Stimulated activated CD8-positive, alpha-beta memory T cell treated with anti-CD3 and anti-CD28 coated beads, Interleukin-4, amount 100 ng/mL, for 48 hours (primary cell): ENCODE measurements at regions not wholly inside any gene's neighbourhood (a gene's known extent, or its start where the extent isn't known, plus 50 kb on each side); places are given as distances from the start of the nearest gene placed in this dataset.
"Not testable (repeated sequence)": the region's sequence is repeated elsewhere in the genome, so short reads cannot be mapped to it uniquely, and the experiment has no call there.

ENCODE experiments used
- DNase-seq: peaks from one replicate; pipeline ENCODE4 v3.0.0-alpha.2; 2020

- DNase-seq = not testable (repeated sequence)
These were observed 607.0 kb downstream of the LMO7 start for GRCh38 chr13:76243120-76243519.

GRCh38 chr13:76239031-76239680, 603.0 kb downstream of the LMO7 start:
- no peak for DNase-seq

- DNase-seq = no peak
These were observed 595.5 kb downstream of the LMO7 start for GRCh38 chr13:76231522-76232167.

DNA sequence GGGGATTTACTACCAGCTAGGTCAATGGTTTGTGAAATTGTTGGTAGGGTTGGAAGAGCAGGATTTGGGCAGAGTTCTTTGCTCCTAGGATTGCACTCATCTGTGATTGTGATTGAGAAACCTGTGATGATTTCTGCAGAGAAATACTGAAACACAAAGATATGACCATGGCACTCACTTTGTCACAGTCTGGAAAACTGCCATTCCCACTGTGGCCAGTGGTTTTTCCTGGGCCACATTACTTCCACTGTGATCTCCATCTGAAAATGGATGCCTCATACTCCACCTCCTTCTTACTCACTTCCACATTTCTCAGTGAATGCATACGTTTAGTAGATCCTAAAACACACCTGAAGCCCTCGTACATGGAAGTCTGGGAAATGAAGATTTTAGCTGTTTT, 593.2 kb downstream of the LMO7 start:
- no peak for DNase-seq

- no peak for DNase-seq
These were observed 590.8 kb downstream of the LMO7 start for GRCh38 chr13:76226941-76227340.

GRCh38 chr13:76225815-76226489, 589.8 kb downstream of the LMO7 start:
- no peak for DNase-seq

- no peak for DNase-seq
These were observed 587.9 kb downstream of the LMO7 start for GRCh38 chr13:76223999-76224398.

DNA sequence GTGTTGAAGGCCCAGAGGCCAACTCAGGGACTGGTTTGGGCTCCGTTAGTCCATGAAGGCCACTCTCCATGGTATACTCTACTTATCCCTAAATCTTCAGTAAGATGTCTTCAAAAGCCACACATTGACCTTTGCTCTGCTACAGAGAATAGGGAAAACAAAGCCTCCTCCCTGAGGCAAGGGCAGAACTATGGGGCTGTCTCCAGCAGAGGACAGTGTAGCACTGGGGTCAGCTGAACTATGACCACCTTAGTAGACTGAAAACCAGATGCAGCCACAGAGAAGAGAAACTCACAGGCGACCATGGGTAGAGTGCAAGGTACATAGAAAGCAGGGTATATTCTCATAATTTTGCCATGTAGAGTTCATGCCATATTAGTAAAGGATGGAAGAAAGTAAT, 587.4 kb downstream of the LMO7 start:
- DNase-seq = no peak

DNA sequence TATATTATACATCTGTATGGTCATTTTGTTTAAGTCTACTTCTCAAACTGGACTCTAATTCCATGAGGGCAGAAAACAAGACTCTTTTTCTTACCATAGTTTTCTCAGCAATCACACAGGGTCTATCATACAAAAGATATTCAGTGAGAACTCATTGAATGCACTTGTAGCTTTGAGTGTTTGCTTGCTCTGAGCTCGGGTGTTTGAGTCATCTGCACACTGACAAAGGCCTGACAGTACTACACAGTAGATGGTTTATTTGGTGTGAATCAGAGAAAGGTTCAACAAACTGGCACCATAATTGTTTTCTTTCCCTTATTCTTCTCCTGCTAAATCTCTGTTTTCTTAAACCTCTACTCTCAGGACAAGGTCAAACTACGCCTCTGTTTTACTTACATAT, 586.4 kb downstream of the LMO7 start:
- no peak for DNase-seq

DNA sequence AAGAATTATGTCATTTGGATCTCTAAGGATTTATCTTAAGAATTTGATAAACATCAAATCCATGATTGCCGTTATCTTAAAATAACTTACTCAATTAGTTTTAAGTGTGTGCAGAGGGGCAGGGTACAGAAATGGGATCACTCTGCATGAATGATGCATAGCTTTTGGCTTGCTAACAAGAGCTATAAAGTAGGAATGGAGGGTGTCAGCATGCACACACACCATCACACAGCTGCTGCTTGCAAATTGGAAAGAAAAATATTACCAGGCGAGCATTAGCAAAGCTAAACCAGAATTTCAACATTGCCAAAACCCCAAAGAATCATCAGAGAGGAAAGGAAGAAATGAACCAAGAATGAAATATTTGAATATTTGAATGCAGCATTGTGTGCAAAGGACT, 580.6 kb downstream of the LMO7 start:
- DNase-seq = no peak

DNA sequence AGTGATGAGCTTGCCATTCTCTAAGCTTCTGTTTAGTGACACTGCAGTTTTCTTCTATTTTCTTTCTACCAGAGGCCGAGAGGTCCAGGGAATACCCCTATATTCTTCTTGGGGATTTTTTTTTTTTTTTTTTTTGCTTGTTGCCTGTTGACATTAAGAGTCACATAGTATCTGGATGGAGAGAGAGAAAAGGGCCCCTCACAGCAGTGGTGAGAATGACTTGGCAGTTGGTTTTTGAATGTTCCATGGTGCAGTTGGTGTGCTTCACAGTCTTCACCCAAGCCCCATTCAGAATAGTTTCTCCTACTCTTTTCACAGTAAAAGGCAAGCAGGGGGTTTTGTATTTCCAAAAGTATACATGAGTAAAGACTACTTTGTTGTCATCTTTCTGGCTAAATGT, 577.9 kb downstream of the LMO7 start:
- DNase-seq = no peak

DNA sequence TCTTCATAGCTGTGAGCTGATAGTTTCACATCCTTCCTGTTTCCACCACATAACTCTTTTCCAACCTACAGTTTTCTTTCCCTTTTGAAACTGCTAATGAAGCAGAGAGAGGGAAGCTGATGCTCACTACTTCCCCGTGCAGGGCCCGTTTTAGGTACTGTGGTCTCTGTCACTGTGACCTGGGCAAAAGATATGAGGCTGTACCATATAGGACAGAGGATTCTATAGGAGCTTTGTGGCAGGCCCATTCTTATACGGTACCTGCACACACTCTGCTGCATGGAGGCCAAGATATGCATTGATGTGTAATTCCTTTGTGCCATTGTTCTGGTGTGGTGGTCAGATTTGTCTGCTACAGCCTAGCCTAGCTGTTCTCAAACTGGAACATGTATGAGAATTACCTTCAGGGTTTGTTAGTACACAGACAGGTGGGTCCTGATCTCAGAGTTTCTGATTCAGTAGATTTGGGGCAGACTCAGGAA, 577.3 kb downstream of the LMO7 start:
- DNase-seq = no peak

DNA sequence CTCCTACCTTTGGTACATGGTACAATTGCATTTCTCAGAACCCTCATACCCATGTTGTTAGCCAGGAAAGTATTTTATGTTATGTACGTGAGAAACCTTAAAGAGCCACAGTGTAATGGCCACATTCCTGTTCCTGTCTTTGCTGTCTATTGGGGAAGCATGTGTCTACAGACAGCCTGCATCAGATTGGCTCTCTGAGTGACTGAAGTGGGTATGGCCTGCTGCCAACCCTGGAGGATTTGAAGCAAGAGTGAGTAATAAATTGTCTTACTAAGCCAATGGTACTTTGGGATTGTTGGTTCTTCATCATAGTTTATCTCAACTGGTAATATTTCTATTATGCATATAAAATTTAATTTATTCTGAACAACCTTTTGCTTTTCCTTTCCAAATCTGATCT, 574.1 kb downstream of the LMO7 start:
- DNase-seq = no peak

GRCh38 chr13:76198568-76199163, 562.5 kb downstream of the LMO7 start:
- no peak for DNase-seq

- DNase-seq = no peak
These were observed 553.9 kb downstream of the LMO7 start for GRCh38 chr13:76189882-76190519.

DNA sequence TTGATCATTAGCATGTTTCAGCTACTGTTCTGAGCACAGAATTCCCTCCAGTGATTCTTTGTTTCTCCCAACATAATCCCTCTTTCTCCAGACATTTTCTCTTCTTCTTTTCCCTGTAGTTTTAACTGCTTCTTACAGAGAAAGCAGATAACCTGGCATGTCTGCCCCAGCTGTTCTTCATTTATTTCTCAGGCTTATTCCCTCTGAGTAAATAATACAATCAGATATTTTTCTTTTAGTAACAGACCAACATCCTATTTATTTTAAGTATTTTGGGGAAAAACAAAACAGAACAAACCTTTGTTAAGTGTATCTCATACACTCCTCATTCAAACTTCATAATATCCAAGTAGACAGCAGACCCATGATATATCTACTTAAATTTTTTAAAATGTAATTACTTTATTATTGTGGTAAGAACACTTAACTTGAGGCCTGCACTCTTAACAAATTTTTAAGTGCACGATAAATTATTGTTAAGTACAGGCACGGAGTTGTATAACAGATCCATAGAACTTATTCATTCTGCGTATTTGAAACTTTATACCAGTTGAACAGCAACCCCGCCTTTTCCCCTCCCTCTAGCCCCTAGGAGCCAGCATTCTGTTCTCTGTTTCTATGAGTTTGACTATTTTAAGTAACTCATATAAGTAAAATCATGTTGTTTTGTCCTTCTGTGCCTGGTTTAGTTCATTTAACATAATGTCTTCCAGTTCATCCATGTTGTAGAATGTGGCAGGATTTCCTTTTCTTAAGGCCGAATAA, 540.0 kb downstream of the LMO7 start:
- no peak for DNase-seq

- DNase-seq = no peak
These were observed 532.5 kb downstream of the LMO7 start for GRCh38 chr13:76168661-76169060.

DNA sequence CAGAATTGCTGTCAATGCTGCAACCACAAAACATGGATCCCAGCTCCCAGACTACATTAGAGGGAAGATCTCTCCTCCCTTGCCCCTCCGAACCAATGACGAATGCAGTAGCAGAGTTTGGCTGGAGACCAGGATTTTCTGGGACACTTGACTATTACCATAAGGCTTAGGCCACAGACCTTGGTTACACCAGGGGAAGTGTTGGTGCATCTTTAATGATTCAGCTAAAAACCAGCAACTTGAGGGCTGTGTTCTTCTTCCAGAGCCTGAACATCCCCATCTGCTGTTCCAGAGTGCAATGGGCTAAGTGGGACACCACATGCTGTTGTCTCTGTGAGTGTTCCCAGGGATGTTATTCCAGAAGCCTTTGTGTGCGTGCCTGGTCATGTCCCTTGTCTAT, 528.2 kb downstream of the LMO7 start:
- no peak for DNase-seq

DNA sequence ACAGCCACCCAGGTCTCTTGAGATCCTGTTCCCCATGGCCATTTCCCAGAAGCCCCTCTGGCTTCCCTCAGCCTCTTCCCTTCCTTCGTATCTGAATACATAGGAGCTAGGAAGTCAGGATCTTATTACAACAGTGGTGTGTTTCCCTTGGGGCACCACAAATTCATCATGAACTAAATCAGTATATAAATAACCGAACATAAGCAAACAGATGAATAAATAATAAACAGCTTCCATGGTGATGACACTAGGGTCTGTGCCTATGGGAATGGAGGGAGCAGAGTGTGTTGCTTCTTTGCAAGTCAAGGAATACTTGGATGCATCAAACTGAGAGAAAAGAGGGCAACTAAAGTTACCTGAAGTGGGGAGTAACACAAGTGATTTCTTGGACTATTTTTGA, 527.6 kb downstream of the LMO7 start:
- DNase-seq = no peak

DNA sequence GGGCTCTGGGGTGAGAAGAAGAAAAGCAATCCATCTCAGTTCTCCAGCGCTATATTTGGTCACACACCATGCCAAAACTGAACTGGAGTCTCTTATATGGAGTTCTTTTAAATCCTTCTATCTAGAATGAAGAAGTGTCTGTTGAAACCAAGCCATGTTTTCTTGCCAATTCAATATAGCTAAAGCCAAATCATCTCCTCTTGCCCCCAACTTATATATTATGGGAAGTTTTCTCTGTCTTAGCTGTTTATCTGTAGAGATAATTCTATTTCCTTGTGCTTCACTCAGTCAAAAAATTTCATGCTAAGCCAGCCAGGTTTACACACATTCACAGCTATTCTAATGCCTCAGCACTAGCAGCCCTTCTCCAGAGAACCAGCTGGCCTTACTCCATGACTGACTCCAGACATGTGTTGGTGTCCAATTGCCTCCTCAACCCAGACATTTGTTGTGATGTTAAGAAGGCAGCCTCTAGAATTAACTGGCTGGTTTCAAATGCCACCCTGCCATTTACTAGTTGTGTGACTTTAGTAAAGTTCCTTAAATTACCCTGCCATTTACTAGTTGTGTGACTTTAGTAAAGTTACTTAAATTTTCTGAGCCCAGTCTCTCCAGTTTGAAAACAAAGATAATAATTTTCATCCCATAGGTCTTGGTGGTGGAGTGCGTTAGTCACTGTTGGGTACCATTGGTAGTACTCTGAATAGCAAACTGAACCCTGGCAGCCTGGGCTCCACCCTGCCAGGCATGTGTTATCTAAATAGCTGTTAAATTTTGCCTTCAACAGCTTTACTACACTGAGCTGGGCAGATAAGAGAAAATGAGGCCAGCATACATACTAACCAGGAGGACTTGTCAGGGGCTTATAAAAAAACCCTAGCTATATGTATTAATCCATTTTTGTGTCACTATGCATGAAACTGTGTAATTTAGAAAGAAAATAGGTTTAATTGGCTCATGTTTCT, 525.1 kb downstream of the LMO7 start:
- DNase-seq = no peak

DNA sequence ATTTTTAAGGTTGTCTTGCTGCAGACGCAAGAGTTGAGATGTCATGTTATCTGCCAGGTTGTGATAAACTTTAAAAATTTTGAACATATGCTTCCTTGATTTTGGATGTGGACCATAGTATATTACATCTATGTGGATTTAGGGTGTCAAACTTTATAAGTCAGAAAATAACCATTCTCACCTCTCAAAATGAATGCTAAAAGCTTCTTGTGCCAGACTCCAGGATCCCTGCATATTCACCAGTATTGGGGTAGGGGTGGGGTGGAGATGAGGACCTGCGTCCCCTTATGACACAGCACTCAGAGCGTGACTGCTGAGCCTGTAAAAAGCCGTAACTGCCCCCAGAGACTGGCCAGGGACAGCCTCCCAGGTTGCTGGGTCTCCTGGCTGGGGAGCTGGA, 524.4 kb downstream of the LMO7 start:
- no peak for DNase-seq
